ENCODE measurements at regions not wholly inside any gene's neighbourhood (a gene's known extent, or its start where the extent isn't known, plus 50 kb on each side); places are given as distances from the start of the nearest gene placed in this dataset.
"Not testable (repeated sequence)": the region's sequence is repeated elsewhere in the genome, so short reads cannot be mapped to it uniquely, and the experiment has no call there.

GRCh38 chr20:47978428-47979120 lies 193.3 kb upstream of the SULF2 start:
- H2AK5ac ChIP-seq (ENCODE audit: low read length, severe bottlenecking): peak overlapping the region; percentile 29
- not testable (repeated sequence) for H3K36me3 ChIP-seq (ENCODE audit: control insufficient read depth in 1 of 2, insufficient read depth in 2 of 2, low read depth in 1 of 2, low read length in 2 of 2); H2BK120ac ChIP-seq (ENCODE audit: low read depth, low read length); H3K79me1 ChIP-seq (replicated peaks; ENCODE audit: low read length, poor library complexity, severe bottlenecking); H3K9ac ChIP-seq (ENCODE audit: low read length); H3K4me3 ChIP-seq (ENCODE audit: insufficient read depth in 1 of 2, low read depth in 1 of 2, low read length in 2 of 2); H3K23ac ChIP-seq (ENCODE audit: low read length in 2 of 2); H3K4me2 ChIP-seq (ENCODE audit: low read length, poor library complexity, severe bottlenecking); H2AFZ ChIP-seq (ENCODE audit: low read depth, low read length); H3K4me1 ChIP-seq (ENCODE audit: control insufficient read depth, insufficient read depth, low read depth, low read length); H3K9me3 ChIP-seq (ENCODE audit: control insufficient read depth, low read length); DNase-seq; H2BK15ac ChIP-seq (ENCODE audit: low read depth, poor library complexity, severe bottlenecking); H3K27ac ChIP-seq (ENCODE audit: low read length, poor library complexity, severe bottlenecking); H2BK12ac ChIP-seq (ENCODE audit: low read length in 2 of 2); H4K91ac ChIP-seq (ENCODE audit: low read length); H4K8ac ChIP-seq (ENCODE audit: low read length); H2BK5ac ChIP-seq (ENCODE audit: low read depth, low read length, poor library complexity, severe bottlenecking)
- WGBS: 84% methylated on average over 4 of the region's 19 CpGs
- H3K14ac ChIP-seq (ENCODE audit: low read length in 2 of 2): peak overlapping the region in 1 of 2 experiments; percentile 87
- peak overlapping the region in 1 of 2 experiments; percentile 7 for H3K18ac ChIP-seq (ENCODE audit: low read depth in 1 of 2, low read length in 2 of 2)
- peaks cover 0 to 50% of the 10 kb centered on the region in 2 experiments for H3K27me3 ChIP-seq (ENCODE audit: control insufficient read depth in 1 of 2, insufficient read depth in 1 of 2, low read length in 2 of 2)
- H3K4ac ChIP-seq (ENCODE audit: low read depth in 1 of 2, low read length in 2 of 2): peak overlapping the region in 1 of 2 experiments; percentile 30

- not testable (repeated sequence) for H3K18ac ChIP-seq (ENCODE audit: low read depth in 1 of 2, low read length in 2 of 2); H2AK5ac ChIP-seq (ENCODE audit: low read length, severe bottlenecking); H3K23ac ChIP-seq (ENCODE audit: low read length in 2 of 2); H3K4ac ChIP-seq (ENCODE audit: low read depth in 1 of 2, low read length in 2 of 2); H4K91ac ChIP-seq (ENCODE audit: low read length); H3K9ac ChIP-seq (ENCODE audit: low read length); H2BK5ac ChIP-seq (ENCODE audit: low read depth, low read length, poor library complexity, severe bottlenecking); H3K27ac ChIP-seq (ENCODE audit: low read length, poor library complexity, severe bottlenecking); H3K36me3 ChIP-seq (ENCODE audit: control insufficient read depth in 1 of 2, insufficient read depth in 2 of 2, low read depth in 1 of 2, low read length in 2 of 2); H2AFZ ChIP-seq (ENCODE audit: low read depth, low read length); H3K4me1 ChIP-seq (ENCODE audit: control insufficient read depth, insufficient read depth, low read depth, low read length); H2BK120ac ChIP-seq (ENCODE audit: low read depth, low read length); H3K9me3 ChIP-seq (ENCODE audit: control insufficient read depth, low read length); H4K8ac ChIP-seq (ENCODE audit: low read length); DNase-seq; H3K79me1 ChIP-seq (replicated peaks; ENCODE audit: low read length, poor library complexity, severe bottlenecking); H3K14ac ChIP-seq (ENCODE audit: low read length in 2 of 2); H3K4me2 ChIP-seq (ENCODE audit: low read length, poor library complexity, severe bottlenecking); H2BK15ac ChIP-seq (ENCODE audit: low read depth, poor library complexity, severe bottlenecking); H3K4me3 ChIP-seq (ENCODE audit: insufficient read depth in 1 of 2, low read depth in 1 of 2, low read length in 2 of 2)
- WGBS: 82% methylated on average over 8 of the region's 8 CpGs
- peak overlapping the region in 1 of 2 experiments; percentile 64 for H2BK12ac ChIP-seq (ENCODE audit: low read length in 2 of 2)
- peaks cover 0 to 48% of the 10 kb centered on the region in 2 experiments for H3K27me3 ChIP-seq (ENCODE audit: control insufficient read depth in 1 of 2, insufficient read depth in 1 of 2, low read length in 2 of 2)
These were observed 192.5 kb upstream of the SULF2 start for GRCh38 chr20:47977789-47978252.

- not testable (repeated sequence) for H2AK5ac ChIP-seq (ENCODE audit: low read length, severe bottlenecking); H3K18ac ChIP-seq (ENCODE audit: low read depth in 1 of 2, low read length in 2 of 2); H3K4me1 ChIP-seq (ENCODE audit: control insufficient read depth, insufficient read depth, low read depth, low read length); H4K91ac ChIP-seq (ENCODE audit: low read length); H4K8ac ChIP-seq (ENCODE audit: low read length); H3K4me2 ChIP-seq (ENCODE audit: low read length, poor library complexity, severe bottlenecking); H2BK15ac ChIP-seq (ENCODE audit: low read depth, poor library complexity, severe bottlenecking); H2BK120ac ChIP-seq (ENCODE audit: low read depth, low read length); DNase-seq; H3K9ac ChIP-seq (ENCODE audit: low read length); H3K9me3 ChIP-seq (ENCODE audit: control insufficient read depth, low read length); H3K79me1 ChIP-seq (replicated peaks; ENCODE audit: low read length, poor library complexity, severe bottlenecking); H3K23ac ChIP-seq (ENCODE audit: low read length in 2 of 2); H3K27ac ChIP-seq (ENCODE audit: low read length, poor library complexity, severe bottlenecking); H2AFZ ChIP-seq (ENCODE audit: low read depth, low read length); H3K4me3 ChIP-seq (ENCODE audit: insufficient read depth in 1 of 2, low read depth in 1 of 2, low read length in 2 of 2); H3K4ac ChIP-seq (ENCODE audit: low read depth in 1 of 2, low read length in 2 of 2); H3K36me3 ChIP-seq (ENCODE audit: control insufficient read depth in 1 of 2, insufficient read depth in 2 of 2, low read depth in 1 of 2, low read length in 2 of 2); H3K14ac ChIP-seq (ENCODE audit: low read length in 2 of 2); H2BK5ac ChIP-seq (ENCODE audit: low read depth, low read length, poor library complexity, severe bottlenecking)
- peaks cover 0 to 46% of the 10 kb centered on the region in 2 experiments for H3K27me3 ChIP-seq (ENCODE audit: control insufficient read depth in 1 of 2, insufficient read depth in 1 of 2, low read length in 2 of 2)
- H2BK12ac ChIP-seq (ENCODE audit: low read length in 2 of 2): peak overlapping the region in 1 of 2 experiments; percentile 64
- 89% methylated on average over 17 of the region's 20 CpGs for WGBS
These were observed 191.9 kb upstream of the SULF2 start for GRCh38 chr20:47977017-47977788.

- no peaks in the 10 kb centered on the region for H3K79me1 ChIP-seq (replicated peaks; ENCODE audit: low read length, poor library complexity, severe bottlenecking)
- H3K4me1 ChIP-seq (ENCODE audit: control insufficient read depth, insufficient read depth, low read depth, low read length): peaks cover 17% of the 10 kb centered on the region
- 92% methylated on average over 7 of the region's 8 CpGs for WGBS
- H3K14ac ChIP-seq (ENCODE audit: low read length in 2 of 2): peak overlapping the region in 1 of 2 experiments; percentile 35
- H3K27ac ChIP-seq (ENCODE audit: low read length, poor library complexity, severe bottlenecking): no peak overlapping the region
- no peak overlapping the region for H2AFZ ChIP-seq (ENCODE audit: low read depth, low read length)
- no peaks in the 10 kb centered on the region for H3K9me3 ChIP-seq (ENCODE audit: control insufficient read depth, low read length)
- H3K4ac ChIP-seq (ENCODE audit: low read depth in 1 of 2, low read length in 2 of 2): no peak overlapping the region
- H3K36me3 ChIP-seq (ENCODE audit: control insufficient read depth in 1 of 2, insufficient read depth in 2 of 2, low read depth in 1 of 2, low read length in 2 of 2): no peaks in the 10 kb centered on the region
- no peak overlapping the region for H4K8ac ChIP-seq (ENCODE audit: low read length)
- no peak overlapping the region for H4K91ac ChIP-seq (ENCODE audit: low read length)
- H2BK12ac ChIP-seq (ENCODE audit: low read length in 2 of 2): no peak overlapping the region
- H3K18ac ChIP-seq (ENCODE audit: low read depth in 1 of 2, low read length in 2 of 2): no peak overlapping the region
- H3K23ac ChIP-seq (ENCODE audit: low read length in 2 of 2): no peak overlapping the region
- no peak overlapping the region for H2BK15ac ChIP-seq (ENCODE audit: low read depth, poor library complexity, severe bottlenecking)
- H3K9ac ChIP-seq (ENCODE audit: low read length): no peak overlapping the region
- peaks cover 0 to 36% of the 10 kb centered on the region in 2 experiments for H3K27me3 ChIP-seq (ENCODE audit: control insufficient read depth in 1 of 2, insufficient read depth in 1 of 2, low read length in 2 of 2)
- DNase-seq: no peak
- H3K4me2 ChIP-seq (ENCODE audit: low read length, poor library complexity, severe bottlenecking): no peak overlapping the region
- H2BK120ac ChIP-seq (ENCODE audit: low read depth, low read length): no peak overlapping the region
- H2BK5ac ChIP-seq (ENCODE audit: low read depth, low read length, poor library complexity, severe bottlenecking): no peak overlapping the region
- H3K4me3 ChIP-seq (ENCODE audit: insufficient read depth in 1 of 2, low read depth in 1 of 2, low read length in 2 of 2): no peak overlapping the region
- H2AK5ac ChIP-seq (ENCODE audit: low read length, severe bottlenecking): no peak overlapping the region
These were observed 189.1 kb upstream of the SULF2 start for GRCh38 chr20:47974234-47974878.
